Fibroblast of skin of scalp (primary cell): ENCODE measurements at regions not wholly inside any gene's neighbourhood (a gene's known extent, or its start where the extent isn't known, plus 50 kb on each side); places are given as distances from the start of the nearest gene placed in this dataset.

Experiments
- DNase-seq: peaks from one replicate; pipeline ENCODE4 v3.0.0-alpha.2; 2013

DNA sequence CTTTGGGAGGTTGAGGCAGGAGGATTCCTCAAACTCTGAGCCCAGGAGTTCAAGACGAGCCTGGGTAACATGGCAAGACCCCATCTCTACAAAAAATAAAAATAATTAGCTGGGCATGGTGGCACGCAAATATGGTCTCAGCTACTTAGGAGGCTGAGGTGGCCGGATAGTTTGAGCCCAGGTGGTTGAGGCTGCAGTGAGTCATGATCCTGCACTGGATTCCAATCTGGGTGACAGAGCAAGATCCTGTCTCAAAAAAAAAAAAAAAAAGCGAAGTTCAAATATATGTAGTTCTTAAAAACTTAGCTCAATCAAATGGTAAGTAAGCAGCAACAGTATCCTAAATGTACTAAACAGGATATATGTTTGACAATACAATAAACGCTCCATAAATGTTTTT, 85.5 kb upstream of the SSTR1 start:
- DNase-seq: no peak

DNA sequence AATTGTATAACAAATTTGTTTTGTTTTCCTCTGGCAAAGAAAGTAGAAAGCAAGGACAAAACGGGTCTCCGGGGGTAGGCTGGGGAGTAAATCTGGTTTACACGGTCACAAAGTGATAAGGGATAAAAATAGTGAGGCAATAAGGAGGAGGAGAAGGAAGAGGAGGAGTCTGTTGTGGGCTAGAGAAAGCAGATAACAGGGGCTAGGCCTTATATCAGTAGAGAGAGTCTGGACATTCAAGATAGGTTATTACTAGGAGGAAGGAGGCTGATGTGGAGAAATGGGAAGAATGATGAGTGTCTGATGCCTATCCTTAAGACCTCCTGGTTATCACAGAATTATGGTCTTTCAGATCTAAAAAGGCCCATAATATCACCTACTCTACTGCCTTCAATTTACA, 83.2 kb upstream of the SSTR1 start:
- no peak for DNase-seq

DNA sequence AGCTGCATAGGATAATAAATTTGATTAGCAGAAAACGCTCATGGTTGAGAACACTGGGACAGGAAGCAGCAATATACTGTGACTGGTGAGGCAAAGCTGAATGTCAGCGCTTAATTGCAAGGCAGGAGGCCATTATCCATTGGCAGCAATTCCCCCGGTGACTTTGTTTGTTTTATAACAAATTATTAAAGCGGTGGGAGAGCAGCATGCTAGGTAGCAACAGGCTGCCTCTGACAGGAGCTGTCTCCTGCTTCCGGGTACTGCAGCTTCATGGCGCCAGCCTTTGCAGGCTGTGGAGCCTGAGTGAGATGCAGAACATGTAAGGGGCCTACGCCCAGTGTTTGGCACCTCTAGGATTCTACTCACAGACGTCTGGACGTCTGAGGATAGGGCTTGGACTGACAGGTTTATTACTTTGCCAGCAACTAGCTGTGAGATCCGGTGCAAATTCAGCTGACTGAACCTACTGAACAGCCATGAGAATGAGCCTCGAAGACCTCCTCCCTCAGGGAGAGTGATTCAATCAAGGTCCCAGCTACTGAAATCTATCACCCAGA, 82.1 kb upstream of the SSTR1 start:
- no peak for DNase-seq

GRCh38 chr14:38127356-38127755, 80.3 kb upstream of the SSTR1 start:
- no peak for DNase-seq

DNA sequence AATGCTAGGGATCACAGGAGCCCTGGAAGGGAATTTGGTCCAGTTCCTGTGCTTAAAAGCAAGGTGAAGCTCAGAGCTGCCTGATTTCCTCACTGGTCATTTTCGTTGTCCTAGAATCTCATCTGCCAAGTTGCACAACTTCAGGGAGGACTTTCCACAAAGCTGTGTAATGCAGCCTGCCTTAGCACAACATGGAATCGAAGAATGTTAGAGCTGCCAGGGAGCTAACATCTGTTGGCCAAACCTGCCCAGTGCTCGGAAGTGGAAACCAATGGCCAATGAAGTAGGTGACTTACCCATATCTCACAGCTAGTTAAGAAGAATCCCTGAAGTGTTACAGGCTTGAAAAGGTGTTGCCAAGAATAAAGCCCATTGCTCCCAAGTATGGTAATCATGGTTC, 79.9 kb upstream of the SSTR1 start:
- DNase-seq: no peak

- no peak for DNase-seq
These were observed 79.1 kb upstream of the SSTR1 start for GRCh38 chr14:38128640-38129039.

DNA sequence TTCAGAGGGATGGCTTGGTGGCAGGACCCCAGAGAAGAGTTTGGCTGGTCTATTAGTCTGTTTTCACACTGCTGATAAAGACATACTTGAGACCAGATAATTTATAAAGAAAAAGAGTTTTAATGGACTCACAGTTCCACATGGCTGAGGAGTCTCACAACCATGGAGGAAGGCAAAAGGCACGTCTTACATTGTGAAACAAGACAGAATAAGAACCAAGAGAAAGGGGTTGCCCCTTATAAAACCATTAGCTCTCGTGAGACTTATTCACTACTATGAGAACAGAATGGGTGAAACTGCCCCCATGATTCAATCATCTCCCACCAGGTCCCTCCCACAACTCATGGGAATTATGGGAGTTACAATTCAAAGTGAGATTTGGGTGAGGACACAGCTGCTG, 78.5 kb upstream of the SSTR1 start:
- no peak for DNase-seq

DNA sequence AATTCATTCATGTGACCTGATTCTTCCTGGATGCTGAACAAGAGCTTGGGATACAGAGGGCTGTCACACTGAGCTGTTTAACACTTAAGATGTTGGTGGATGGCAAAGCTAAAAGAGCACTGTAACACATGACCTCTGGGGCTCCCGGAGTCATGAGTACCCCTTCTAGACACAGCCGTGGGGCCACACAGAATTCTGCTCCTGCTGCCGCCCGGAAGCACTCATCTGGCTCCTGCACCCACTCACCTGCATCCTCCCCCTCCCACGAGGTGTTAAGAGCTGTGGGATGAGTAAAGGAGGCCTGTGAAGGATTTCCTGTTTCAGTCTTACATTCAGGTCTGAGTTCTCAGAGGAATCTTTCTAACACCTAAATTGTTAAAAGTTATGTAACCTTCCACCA, 78.0 kb upstream of the SSTR1 start:
- DNase-seq: no peak

DNA sequence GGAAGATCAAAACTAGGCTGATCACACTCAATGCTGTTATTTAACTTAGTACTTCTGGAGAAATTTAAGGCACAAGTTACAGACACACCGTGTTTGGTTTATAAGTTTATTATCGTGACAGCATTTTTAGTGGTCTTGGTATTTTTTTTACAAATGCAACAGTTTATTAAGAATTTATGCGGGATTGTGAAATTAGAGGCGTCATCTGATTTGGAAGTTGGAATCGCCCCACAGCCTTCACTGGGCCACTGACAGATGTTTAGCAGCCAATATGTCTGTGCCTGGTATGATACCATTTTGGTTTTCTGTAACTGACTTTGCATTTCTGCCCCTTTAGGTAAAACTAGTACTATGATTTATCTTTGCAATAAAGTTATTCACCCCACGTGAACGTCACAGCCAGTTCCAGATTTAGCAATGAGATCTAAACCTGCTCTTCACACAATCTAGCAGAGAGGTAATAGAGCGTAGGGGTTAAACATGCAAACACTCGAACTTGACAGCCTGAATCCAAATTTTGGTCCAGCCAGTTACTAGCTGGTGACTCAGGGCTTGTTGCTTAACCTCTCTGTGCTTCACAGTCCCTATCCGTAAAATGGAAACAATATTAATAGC, 73.2 kb upstream of the SSTR1 start:
- DNase-seq: no peak

DNA sequence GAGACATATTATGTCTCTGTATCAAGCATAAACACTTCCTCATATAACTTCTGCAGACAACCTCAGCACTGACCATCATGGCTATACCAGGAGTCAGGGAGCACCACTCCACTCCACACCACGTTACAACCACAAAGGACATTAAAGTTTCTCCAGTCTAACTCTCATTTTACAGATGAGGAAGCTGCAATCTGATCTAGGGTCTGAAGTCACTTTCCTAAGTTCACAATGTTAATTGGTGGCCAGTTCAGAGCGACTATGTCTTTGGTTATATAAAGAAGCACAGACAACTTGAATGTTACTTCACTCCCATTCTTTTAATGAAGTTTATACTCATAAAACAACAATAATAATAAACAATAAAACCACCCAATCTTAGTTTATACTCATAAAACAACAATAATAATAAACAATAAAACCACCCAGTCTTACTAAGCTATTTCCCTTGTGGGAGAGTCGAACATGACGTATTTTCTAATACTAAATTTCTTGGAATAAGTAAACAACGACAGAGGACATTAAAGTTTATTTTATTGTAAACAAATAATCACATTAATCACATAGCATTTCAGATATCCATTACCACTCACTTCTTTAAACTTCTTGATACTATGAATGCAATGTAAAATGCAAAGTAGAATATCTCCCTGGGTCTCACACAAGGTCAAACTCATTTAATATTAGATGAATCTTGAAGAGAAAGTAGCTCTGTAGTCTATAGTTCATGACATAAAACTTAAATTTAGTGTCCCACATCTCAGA, 72.4 kb upstream of the SSTR1 start:
- no peak for DNase-seq

DNA sequence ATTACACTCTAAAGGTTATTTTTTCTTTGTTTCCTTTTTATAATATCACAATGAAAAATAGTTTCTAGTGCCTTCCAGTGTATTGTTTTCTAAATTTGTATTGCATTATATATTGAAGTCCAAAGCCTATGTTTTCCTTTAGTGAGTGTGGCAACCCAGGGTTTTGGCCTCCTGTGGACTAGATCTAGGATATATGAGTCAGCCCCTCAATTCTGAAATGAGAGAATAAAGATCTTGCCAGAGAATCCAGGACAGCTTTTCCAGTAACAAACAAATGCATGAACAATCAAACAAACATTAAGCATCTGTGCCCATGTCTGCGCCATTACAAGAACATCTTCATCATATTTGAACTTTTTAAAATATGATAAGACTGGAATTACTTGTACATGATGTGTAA, 70.7 kb upstream of the SSTR1 start:
- DNase-seq: peak; percentile 46

DNA sequence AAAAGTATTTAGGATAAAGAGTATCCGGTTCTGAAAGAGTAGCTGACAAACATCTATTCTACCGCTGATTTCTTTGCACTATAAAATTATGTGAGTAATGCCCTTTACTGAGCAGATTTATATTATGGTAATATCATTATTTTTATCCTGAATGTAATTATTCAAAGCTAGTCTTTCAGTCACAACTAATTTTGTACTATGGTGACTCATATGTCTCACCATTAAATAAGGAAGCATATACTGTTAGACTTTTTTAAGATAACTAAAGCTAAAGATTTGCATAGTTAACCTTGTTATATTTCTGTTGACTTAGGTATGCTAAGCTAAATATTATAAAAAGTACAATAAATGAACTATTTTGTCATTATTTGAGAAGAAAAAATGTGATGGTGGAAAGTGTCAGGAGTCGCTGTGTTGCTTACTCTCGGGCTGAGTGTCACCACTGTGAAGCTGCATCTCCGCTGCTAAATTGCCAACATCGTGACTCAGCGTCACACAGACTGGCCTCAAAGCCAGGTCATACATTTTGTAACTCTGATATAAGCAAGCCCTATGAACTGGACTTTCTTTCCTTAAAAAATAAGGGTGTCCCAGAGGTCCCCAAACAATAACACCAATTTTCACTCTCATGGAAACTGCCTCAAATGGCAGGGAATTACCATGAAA, 69.1 kb upstream of the SSTR1 start:
- no peak for DNase-seq

DNA sequence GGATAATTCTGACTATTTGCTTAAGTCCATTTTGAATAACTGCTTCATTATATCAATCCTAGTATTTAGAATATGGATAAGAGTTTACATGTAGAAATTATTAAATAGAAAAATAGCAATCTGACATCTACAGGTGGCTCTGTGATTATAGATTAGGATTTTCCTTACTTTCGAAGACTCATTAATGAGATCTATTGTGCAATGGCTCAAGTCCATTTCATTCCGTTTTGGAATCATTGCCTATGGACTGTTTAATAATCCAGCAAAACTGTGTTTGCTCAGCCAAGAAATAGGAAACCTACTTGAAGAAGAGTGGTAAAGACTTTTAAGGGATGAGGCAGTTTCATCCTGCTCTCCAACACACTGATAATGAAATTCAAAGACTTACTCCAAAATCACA, 67.8 kb upstream of the SSTR1 start:
- DNase-seq: no peak

DNA sequence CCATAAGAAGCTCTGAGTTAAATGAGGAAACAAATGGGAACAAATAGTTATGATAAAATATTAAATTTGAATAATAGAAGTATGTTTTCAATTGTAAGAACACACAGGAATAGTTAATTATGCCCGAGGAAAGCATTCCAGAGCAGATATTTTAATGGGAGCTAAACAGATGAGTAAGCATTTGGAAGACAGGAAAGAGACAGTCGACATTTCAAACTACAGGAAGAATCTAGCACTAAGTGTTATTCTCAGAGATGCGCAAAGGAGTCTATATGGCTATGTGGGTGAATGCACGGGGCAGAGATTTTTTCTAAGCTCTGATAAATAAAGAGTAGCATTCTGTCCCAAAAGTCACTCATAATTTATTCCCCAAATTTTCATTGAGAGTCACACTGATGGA, 64.5 kb upstream of the SSTR1 start:
- DNase-seq: peak; percentile 67

- DNase-seq: peak; percentile 83
These were observed 63.8 kb upstream of the SSTR1 start for GRCh38 chr14:38143659-38144505.

DNA sequence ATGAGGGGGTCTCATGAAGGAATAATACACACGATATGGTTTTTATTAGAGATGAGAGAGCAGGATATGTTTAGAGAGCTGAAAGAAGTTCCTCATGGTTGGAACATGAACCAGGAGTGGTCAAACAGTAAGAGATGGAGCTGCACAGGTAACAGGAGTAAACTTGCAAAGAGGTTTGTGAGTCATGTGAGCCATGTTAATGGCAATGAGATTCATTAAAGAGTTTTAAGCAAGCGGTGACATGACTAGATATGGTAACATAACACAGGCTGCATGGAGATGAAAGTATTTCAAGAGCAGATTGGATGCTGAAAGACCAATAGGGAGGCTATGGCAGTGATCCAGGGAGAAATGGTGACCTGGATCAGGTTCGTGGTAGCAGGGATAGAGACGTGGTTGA, 62.6 kb upstream of the SSTR1 start:
- no peak for DNase-seq

GRCh38 chr14:38150075-38150474, 57.6 kb upstream of the SSTR1 start:
- no peak for DNase-seq
